Psoas muscle (tissue), 7 donors: ENCODE measurements at regions not wholly inside any gene's neighbourhood (a gene's known extent, or its start where the extent isn't known, plus 50 kb on each side); places are given as distances from the start of the nearest gene placed in this dataset.

ENCODE experiments used
- ATAC-seq, 4 donors: fragments of 200-7000 bp; cut with Tn5 transposase; one replicate each; pipeline ENCODE4 v1.9.1; 2020; ENCODE audit warnings: moderate library complexity in 3 of 4, mild to moderate bottlenecking in 2 of 4
- DNase-seq, 2 donors: peaks; one replicate each; pipeline ENCODE4 v3.0.0-alpha.2; 2020
- H3K27ac ChIP-seq: fragments of 200-600 bp; one replicate; pipeline ENCODE4 v1.8.0; 2022
- H3K27me3 ChIP-seq, 3 donors: fragments of 200-600 bp in 1 of 3; one replicate each; pipeline versions ENCODE4 v1.6.1 to v1.8.0; 2013 to 2022; ENCODE audit warnings: low read length in 2 of 3, mild to moderate bottlenecking in 2 of 3, moderate library complexity in 1 of 3; ENCODE audit not compliant: insufficient read depth in 3 of 3
- H3K36me3 ChIP-seq, 2 donors: fragments of 200-600 bp in 1 of 2; one replicate each; pipeline versions ENCODE4 v1.6.1 to v1.8.0; 2013 to 2022; ENCODE audit warnings: low read depth in 1 of 2, mild to moderate bottlenecking in 1 of 2, moderate library complexity in 1 of 2; ENCODE audit not compliant: insufficient read depth in 1 of 2
- H3K4me1 ChIP-seq: fragments of 200-600 bp; one replicate; pipeline ENCODE4 v1.8.0; 2022
- H3K4me3 ChIP-seq: fragments of 200-600 bp; one replicate; pipeline ENCODE4 v1.8.0; 2022; ENCODE audit warnings: mild to moderate bottlenecking
- H3K9me3 ChIP-seq: fragments of 200-600 bp; one replicate; pipeline ENCODE4 v1.8.0; 2022
- CTCF ChIP-seq: fragments of 200-600 bp; IDR thresholded peaks from one replicate; pipeline ENCODE4 v1.8.0; 2022; ENCODE audit warnings: antibody characterized with exemption
- WGBS, 3 donors: extraction: QIAGEN DNeasy Blood & Tissue Kit; methylation state at CpG; one replicate each; pipeline versions ENCODE4 v1.1.6 to v1.1.7; 2013; 5-methylcytosine and 5-hydroxymethylcytosine counted together
- intact Hi-C, 2 donors: fragments of 100-400 bp; cut with DNase I; formaldehyde crosslinking; loops; one replicate each; pipeline versions ENCODE4 v1.11.0 to v1.14.2; 2022
- donor health status: healthy with polysubstance abuse.
- donor health status: DM: no; HTN: no; CAD: no; lungs with moderate emphysema.
- donor health status: Bipolar disorder and iron deficiency.
- donor health status: healthy.
- donor health status: DM: yes; HTN: yes; CAD: no.
- donor health status: DM: no; HTN: no; CAD: no.
- donor health status: DM: yes; HTN: yes; CAD: no.

- Histone ChIP-seq H3K36me3 (no peaks in the 10 kb centered on the region), H3K27me3 (no peaks in the 10 kb centered on the region), H3K4me3 (peak overlapping the region; percentile 53), H3K9me3 (no peaks in the 10 kb centered on the region), H3K4me1 (peaks cover 26% of the 10 kb centered on the region), H3K27ac (no peak overlapping the region)
- intact Hi-C loops = loop anchor here in 1 of 2 donors (5.0 kb wide), 1 partner anchor 46 kb away; no protein-coding TSS in a partner anchor
- no peak for TF ChIP-seq CTCF
- DNase-seq (no peak), ATAC-seq (peak in 2 of 4 donors; percentile 12 to 27)
- 41 to 58% (median 50%) methylated on average over 41 to 51 of the region's 51 CpGs for WGBS, 3 donors
Measured at GRCh38 chr6:170176136-170176897, 114.6 kb downstream of the DLL1 start.

DNA sequence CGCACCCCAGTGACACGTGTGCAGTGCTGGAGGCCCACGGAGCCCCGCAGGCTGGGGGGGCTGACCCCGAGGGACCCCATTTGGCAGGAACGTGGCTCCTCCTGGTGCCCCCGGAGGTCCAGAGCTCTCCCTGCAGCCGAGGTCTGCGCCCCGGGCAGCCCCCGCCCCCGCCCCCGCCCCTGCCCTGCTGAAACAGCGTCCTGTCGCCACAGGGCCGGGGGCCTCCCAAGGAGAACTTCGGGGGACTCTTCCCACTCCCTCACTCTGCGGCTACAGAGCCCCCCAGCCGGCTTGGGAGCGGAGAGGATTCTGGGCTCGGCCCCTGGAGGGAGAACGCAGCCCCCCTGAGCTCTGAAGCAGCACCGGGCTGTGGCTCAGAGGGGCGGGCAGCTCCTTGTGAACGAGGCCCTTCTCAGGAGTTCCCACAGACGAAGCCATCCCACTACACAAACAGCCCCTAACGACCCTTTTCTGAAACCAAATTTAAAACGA is 115.2 kb downstream of the DLL1 start:
- no peak for DNase-seq
- TF ChIP-seq CTCF = no peak
- H3K36me3 ChIP-seq = no peaks in the 10 kb centered on the region
- ATAC-seq = no peak
- no peaks in the 10 kb centered on the region for H3K27me3 ChIP-seq
- WGBS, 3 donors = 83 to 85% (median 85%) methylated on average over 27 to 28 of the region's 28 CpGs
- intact Hi-C loops = loop anchor here in 1 of 2 donors (5.0 kb wide), 1 partner anchor 47 kb away; no protein-coding TSS in a partner anchor
- no peak overlapping the region for H3K4me3 ChIP-seq
- H3K27ac ChIP-seq = no peak overlapping the region
- no peaks in the 10 kb centered on the region for H3K9me3 ChIP-seq
- peaks cover 26% of the 10 kb centered on the region for H3K4me1 ChIP-seq

GRCh38 chr6:170174771-170175643 is 115.9 kb downstream of the DLL1 start:
- no peaks in the 10 kb centered on the region for H3K36me3 ChIP-seq
- ATAC-seq (no peak), DNase-seq (peak in 1 of 2 donors; percentile 44)
- intact Hi-C loops = loop anchor here in 1 of 2 donors (5.0 kb wide), 1 partner anchor 47 kb away; no protein-coding TSS in a partner anchor
- H3K4me3 ChIP-seq = no peak overlapping the region
- H3K27me3 ChIP-seq = no peaks in the 10 kb centered on the region
- H3K27ac ChIP-seq = peak overlapping the region; percentile 39
- no peak for TF ChIP-seq CTCF
- no peaks in the 10 kb centered on the region for H3K9me3 ChIP-seq
- H3K4me1 ChIP-seq = peaks cover 26% of the 10 kb centered on the region
- WGBS, 3 donors = 92 to 95% (median 95%) methylated on average over 32 to 37 of the region's 37 CpGs

- peak; percentile 17 to 45 (median 26) for ATAC-seq
- no peak for TF ChIP-seq CTCF
- H3K4me1 ChIP-seq = peaks cover 24% of the 10 kb centered on the region
- H3K4me3 ChIP-seq = no peak overlapping the region
- H3K9me3 ChIP-seq = no peaks in the 10 kb centered on the region
- intact Hi-C loops = no loop called here
- peak in 1 of 2 donors; percentile 64 for DNase-seq
- peak overlapping the region; percentile 39 for H3K27ac ChIP-seq
- no peaks in the 10 kb centered on the region for H3K27me3 ChIP-seq
- 27 to 44% (median 42%) methylated on average over 17 of the region's 17 CpGs for WGBS, 3 donors
- no peaks in the 10 kb centered on the region for H3K36me3 ChIP-seq
Measured at GRCh38 chr6:170174124-170174770, 116.6 kb downstream of the DLL1 start.
